Activated CD4-positive, alpha-beta T cell treated with anti-CD3 and anti-CD28 coated beads for 36 hours (primary cell): ENCODE measurements at regions not wholly inside any gene's neighbourhood (a gene's known extent, or its start where the extent isn't known, plus 50 kb on each side); places are given as distances from the start of the nearest gene placed in this dataset.

ENCODE experiments used
- ATAC-seq: fragments of 200-7000 bp; cut with Tn5 transposase; one replicate; pipeline ENCODE4 v1.10.0; 2021; ENCODE audit warnings: mild to moderate bottlenecking, moderate library complexity
- CTCF ChIA-PET: fragments of 350-600 bp; sonication (Branson Sonifier 250); formaldehyde crosslinking; loops from one replicate; lab custom pipeline; 2021; ENCODE audit warnings: antibody characterized with exemption; lab: Charles Lee
- POLR2A ChIA-PET: fragments of 350-600 bp; sonication (Branson Sonifier 250); formaldehyde crosslinking; loops from one replicate; lab custom pipeline; 2021; ENCODE audit warnings: antibody characterized with exemption, inconsistent platforms; lab: Charles Lee
- DNase-seq: peaks from one replicate; pipeline ENCODE4 v3.0.0-alpha.2; 2020
- H3K27ac Mint-ChIP-seq: one replicate; pipeline ENCODE4 v1.8.0; 2021; ENCODE audit warnings: mixed read lengths
- H3K27me3 Mint-ChIP-seq: one replicate; pipeline ENCODE4 v1.8.0; 2021; ENCODE audit warnings: mixed read lengths
- H3K36me3 Mint-ChIP-seq: one replicate; pipeline ENCODE4 v1.8.0; 2021; ENCODE audit warnings: low read depth, mixed read lengths
- H3K4me1 Mint-ChIP-seq: one replicate; pipeline ENCODE4 v1.8.0; 2021; ENCODE audit warnings: mixed read lengths
- H3K4me3 Mint-ChIP-seq: one replicate; pipeline ENCODE4 v1.8.0; 2021; ENCODE audit warnings: mild to moderate bottlenecking, moderate library complexity, mixed read lengths
- H3K9me3 Mint-ChIP-seq: one replicate; pipeline ENCODE4 v1.8.0; 2021; ENCODE audit warnings: low read depth, mixed read lengths
- intact Hi-C, 2 experiments: fragments of 100-400 bp; cut with DNase I in 1 of 2; cut with micrococcal nuclease in 1 of 2; formaldehyde crosslinking; loops; one replicate each; pipeline versions ENCODE4 v1.14.2 to v1.15.1; 2022 to 2024; cut with DNase I, micrococcal nuclease

DNA sequence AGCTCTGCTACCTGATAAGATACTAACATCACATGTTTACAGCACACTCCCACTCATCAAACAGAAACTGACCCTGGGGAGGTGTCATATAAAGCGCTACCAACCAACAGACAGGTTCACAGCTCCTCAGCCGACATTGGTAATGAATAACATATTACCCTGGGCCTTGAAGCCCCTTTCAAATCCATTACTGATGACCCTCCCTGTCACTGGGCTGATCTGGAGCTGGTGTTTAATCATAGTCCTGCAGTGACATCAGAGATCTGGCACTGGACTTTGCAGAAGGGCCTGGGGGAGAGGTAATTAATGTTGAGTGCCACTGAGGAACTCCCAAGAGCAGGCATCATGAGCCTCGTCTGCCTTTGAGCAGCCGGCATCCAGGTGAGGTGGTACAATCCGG is 306.5 kb upstream of the NFE2L3 start:
- H3K27me3 Mint-ChIP-seq: peaks cover 27% of the 10 kb centered on the region
- no peaks in the 10 kb centered on the region for H3K36me3 Mint-ChIP-seq
- POLR2A ChIA-PET: no interaction called here
- no peak overlapping the region for H3K4me3 Mint-ChIP-seq
- CTCF ChIA-PET: no interaction called here
- DNase-seq: no peak
- H3K9me3 Mint-ChIP-seq: no peaks in the 10 kb centered on the region
- intact Hi-C loops: no loop called here
- no peaks in the 10 kb centered on the region for H3K4me1 Mint-ChIP-seq
- ATAC-seq: no peak
- no peak overlapping the region for H3K27ac Mint-ChIP-seq

DNA sequence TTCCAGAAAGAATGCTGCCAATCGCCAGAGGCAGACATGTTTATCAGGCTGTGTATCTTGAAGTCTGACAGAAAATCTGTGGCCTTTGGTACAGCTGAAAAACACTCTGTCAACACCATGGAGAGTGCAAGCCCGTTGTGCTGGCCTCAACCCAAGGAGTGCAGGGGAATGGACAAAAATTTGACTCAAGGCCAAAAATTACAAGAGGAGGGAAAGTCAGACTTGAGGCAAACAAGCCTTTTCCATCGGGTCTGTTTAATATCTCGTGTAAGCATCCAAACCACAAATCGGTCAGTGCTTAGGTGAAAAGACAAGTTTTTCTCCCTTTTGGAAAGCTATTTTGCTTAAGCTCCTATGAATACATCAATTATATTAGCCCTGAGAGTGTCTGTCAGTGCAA is 305.3 kb upstream of the NFE2L3 start:
- Mint-ChIP-seq H3K27ac (no peak overlapping the region), H3K4me3 (no peak overlapping the region), H3K4me1 (peaks cover 4% of the 10 kb centered on the region), H3K9me3 (no peaks in the 10 kb centered on the region), H3K36me3 (no peaks in the 10 kb centered on the region), H3K27me3 (peaks cover 35% of the 10 kb centered on the region)
- intact Hi-C loops: no loop called here
- ChIA-PET POLR2A (no interaction called here), CTCF (interaction anchor here (0.6 to 3.7 kb wide), 5 partner anchors 11 to 1804 kb away, joined by 3 to 15 read pairs (median 4); no protein-coding TSS in a partner anchor)
- ATAC-seq (no peak), DNase-seq (no peak)

DNA sequence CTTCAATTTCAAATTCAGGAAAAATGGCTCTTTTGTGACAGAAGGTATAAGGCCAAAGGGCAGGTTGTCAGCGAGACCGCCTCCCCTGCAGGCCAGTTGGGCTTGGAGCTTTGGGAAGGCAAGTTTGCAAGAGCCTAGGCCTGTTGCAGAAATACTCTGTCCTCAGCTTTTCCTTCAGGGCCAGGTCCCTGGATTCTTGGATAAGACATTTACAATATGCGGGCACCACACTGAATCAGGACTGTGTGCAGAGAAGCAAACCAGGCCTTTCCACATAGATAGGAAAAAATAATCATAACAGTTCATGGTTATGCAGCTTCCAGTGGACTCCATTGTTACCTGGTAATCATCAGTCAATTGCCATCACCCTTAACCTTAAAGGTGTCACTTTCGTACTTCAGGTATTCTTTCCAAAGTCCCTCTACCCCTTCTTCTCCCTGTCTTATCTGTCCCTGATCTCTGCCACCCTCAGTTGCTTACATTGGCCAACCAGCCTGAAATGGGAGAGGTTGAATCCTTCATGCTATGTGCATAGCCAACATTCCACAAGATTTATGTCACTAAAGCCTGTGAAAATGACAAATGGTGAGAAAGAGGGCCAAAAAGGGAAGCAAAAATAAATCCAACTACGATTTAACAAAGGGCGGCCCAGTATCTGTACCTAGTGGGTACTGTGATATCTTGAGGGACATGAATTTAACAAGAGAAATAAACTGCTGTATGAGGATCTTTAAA is 304.5 kb upstream of the NFE2L3 start:
- no peaks in the 10 kb centered on the region for H3K9me3 Mint-ChIP-seq
- no peaks in the 10 kb centered on the region for H3K36me3 Mint-ChIP-seq
- no peak for DNase-seq
- peaks cover 7% of the 10 kb centered on the region for H3K4me1 Mint-ChIP-seq
- no peak overlapping the region for H3K27ac Mint-ChIP-seq
- peaks cover 38% of the 10 kb centered on the region for H3K27me3 Mint-ChIP-seq
- no peak for ATAC-seq
- ChIA-PET CTCF (interaction anchor here (0.8 to 3.7 kb wide), 5 partner anchors 9 to 281 kb away, joined by 3 to 15 read pairs (median 4); no protein-coding TSS in a partner anchor), POLR2A (no interaction called here)
- no peak overlapping the region for H3K4me3 Mint-ChIP-seq
- intact Hi-C loops: no loop called here

DNA sequence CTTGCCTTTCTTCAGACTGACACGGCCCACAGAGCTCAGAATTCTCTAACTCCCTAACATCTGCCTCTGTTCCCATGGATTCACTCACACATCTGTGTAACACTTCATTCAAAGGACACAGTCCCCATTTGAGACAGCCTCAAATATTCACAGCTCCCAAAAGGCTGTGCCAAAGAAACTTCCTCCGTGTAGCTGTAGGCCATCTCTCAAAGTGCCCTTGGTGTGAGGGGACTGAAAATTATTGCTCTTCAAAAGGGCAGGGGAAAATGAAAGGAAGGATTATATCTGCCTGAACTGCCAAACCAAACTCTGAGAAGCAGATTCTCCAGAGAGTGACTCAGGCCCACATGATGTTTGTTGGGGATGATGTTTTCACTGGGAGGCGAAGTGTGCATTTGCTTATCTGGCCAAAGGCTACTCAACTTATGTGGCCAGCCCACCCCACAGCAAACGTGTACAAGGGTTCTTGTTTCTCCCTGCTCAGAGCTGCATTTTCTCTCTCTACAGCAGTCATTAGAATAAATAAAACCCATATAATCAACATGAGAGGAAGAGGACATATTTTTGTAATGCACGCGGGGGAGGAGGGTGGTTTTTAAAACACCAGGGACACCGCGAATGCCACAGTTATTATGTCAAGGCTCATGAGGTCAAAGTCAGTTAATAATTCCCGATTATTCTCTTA is 302.4 kb upstream of the NFE2L3 start:
- H3K36me3 Mint-ChIP-seq: no peaks in the 10 kb centered on the region
- H3K4me1 Mint-ChIP-seq: peaks cover 14% of the 10 kb centered on the region
- ATAC-seq (no peak), DNase-seq (no peak)
- H3K27me3 Mint-ChIP-seq: peaks cover 45% of the 10 kb centered on the region
- ChIA-PET CTCF (interaction anchor here (1.3 to 3.7 kb wide), 2 partner anchors 34 to 284 kb away, joined by 4 to 15 read pairs; no protein-coding TSS in a partner anchor), POLR2A (interaction anchor here (0.5 to 0.7 kb wide), 3 partner anchors 54 to 1959 kb away, joined by 3 to 6 read pairs (median 5); no protein-coding TSS in a partner anchor)
- intact Hi-C loops: loop anchor here (5.0 to 10.0 kb wide), 5 partner anchors 122 to 1015 kb away; partner anchors contain the start of genes CYCS (in 1 of the 2) and SKAP2 (in 1 of the 2)
- no peak overlapping the region for H3K27ac Mint-ChIP-seq
- H3K9me3 Mint-ChIP-seq: no peaks in the 10 kb centered on the region
- H3K4me3 Mint-ChIP-seq: no peak overlapping the region

DNA sequence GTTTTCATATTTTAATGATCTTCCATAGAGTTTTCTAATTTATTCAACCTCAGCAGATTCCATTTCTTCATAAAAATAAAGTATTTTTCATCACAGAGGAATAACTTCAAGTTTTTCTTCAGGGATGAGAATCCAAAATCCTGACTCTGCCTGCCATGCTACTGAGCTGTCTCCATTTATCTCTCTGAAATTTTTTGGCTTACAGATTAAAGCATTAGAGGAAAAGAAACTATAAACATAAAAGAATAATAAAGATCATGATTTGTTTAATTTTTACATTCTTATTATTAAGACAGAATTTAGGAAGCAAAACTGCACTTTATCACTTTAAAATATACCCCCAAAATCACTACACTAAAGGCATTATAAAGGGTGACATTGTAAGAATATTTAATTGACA is 301.8 kb upstream of the NFE2L3 start:
- no peak overlapping the region for H3K4me3 Mint-ChIP-seq
- CTCF ChIA-PET: interaction anchor here (0.7 to 1.8 kb wide), 2 partner anchors 9 to 285 kb away, joined by 3 to 5 read pairs; no protein-coding TSS in a partner anchor
- H3K27me3 Mint-ChIP-seq: peaks cover 50% of the 10 kb centered on the region
- ATAC-seq (no peak), DNase-seq (no peak)
- H3K9me3 Mint-ChIP-seq: no peaks in the 10 kb centered on the region
- H3K27ac Mint-ChIP-seq: no peak overlapping the region
- POLR2A ChIA-PET: interaction anchor here (0.7 kb wide), 1 partner anchor 55 kb away, joined by 3 read pairs; no protein-coding TSS in a partner anchor
- intact Hi-C loops: loop anchor here (5.0 to 10.0 kb wide), 5 partner anchors 123 to 1015 kb away; partner anchors contain the start of genes CYCS (in 1 of the 2) and SKAP2 (in 1 of the 2)
- H3K36me3 Mint-ChIP-seq: peaks cover 2% of the 10 kb centered on the region
- H3K4me1 Mint-ChIP-seq: peaks cover 18% of the 10 kb centered on the region

DNA sequence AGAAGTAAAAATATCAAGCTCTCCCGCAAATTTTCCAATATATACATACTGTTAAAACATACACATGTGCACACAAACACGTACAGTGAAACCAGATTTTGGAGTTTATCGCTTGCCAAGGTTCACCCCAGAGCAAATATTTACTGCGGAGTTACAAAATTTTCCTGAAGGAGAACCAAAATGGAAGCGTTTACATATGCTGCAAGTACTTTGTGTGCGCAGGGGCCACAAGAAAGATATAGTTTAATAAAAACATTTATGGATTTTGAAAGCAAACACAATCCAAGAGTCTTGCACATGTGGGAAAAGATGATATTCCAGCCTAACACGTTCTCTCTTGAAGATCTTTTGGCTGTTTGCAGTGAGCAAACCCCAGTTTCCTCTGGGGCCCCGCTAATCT is 301.3 kb upstream of the NFE2L3 start:
- ATAC-seq: no peak
- Mint-ChIP-seq H3K36me3 (peaks cover 2% of the 10 kb centered on the region), H3K9me3 (no peaks in the 10 kb centered on the region), H3K27me3 (peaks cover 48% of the 10 kb centered on the region), H3K27ac (no peak overlapping the region), H3K4me1 (peaks cover 18% of the 10 kb centered on the region), H3K4me3 (no peak overlapping the region)
- CTCF ChIA-PET: interaction anchor here (0.7 to 2.5 kb wide), 7 partner anchors 9 to 589 kb away, joined by 3 to 9 read pairs (median 5); no protein-coding TSS in a partner anchor
- DNase-seq: no peak
- POLR2A ChIA-PET: interaction anchor here (0.7 kb wide), 1 partner anchor 55 kb away, joined by 3 read pairs; no protein-coding TSS in a partner anchor
- intact Hi-C loops: loop anchor here (1.0 to 10.0 kb wide), 7 partner anchors 123 to 1014 kb away; partner anchors contain the start of genes CYCS (in 1 of the 2) and SKAP2 (in 1 of the 2)

DNA sequence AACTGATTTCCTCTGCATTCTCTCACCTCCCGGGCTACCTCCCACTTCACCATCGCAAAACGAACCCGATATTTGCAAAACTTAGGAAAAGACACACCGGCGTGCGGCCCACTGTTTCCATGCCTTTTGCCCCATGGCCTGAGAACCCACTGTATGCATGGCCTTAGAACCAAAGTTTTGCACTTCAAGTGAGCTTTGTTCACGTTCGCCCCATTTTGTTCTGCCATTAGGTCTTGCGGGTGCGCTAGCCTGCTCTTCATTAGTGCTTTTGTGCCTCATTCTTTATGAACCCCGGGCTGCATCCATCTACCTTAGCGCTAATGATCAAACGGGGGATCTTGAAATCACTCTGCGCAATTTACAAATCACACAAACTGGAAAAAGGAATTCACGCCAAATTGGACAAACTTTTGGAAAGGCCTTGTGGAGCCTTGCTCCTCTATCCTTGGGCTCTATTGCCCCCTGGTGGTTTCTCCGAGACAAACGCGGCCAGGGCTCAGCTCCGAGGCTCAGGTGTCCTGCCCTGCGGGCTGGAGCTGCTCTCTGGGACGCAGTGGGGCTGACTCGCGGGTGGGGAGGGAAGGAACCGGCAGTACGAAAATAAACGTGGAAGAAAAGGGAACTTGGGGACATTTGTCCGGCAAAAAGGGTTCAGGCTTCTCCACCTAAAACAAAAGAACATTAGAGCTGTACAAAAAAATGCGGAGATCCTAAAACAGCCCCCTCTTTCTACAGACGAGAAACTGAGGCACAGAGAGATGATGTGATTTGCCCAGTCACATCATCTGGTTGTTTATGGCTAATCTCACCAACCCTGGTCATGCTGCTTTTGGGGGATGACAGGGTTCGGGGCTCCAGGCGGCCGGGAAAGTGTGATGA is 300.4 kb upstream of the NFE2L3 start:
- peaks cover 48% of the 10 kb centered on the region for H3K27me3 Mint-ChIP-seq
- CTCF ChIA-PET: interaction anchor here (0.6 to 3.9 kb wide), 21 partner anchors 8 to 1345 kb away, joined by 3 to 25 read pairs (median 3); no protein-coding TSS in a partner anchor
- H3K4me3 Mint-ChIP-seq: peak overlapping the region; percentile 49
- peak; percentile 47 for ATAC-seq
- POLR2A ChIA-PET: interaction anchor here (0.5 kb wide), 1 partner anchor 59 kb away, joined by 6 read pairs; no protein-coding TSS in a partner anchor
- H3K9me3 Mint-ChIP-seq: no peaks in the 10 kb centered on the region
- peaks cover 18% of the 10 kb centered on the region for H3K4me1 Mint-ChIP-seq
- intact Hi-C loops: loop anchor here (1.0 to 10.0 kb wide), 8 partner anchors 124 to 1013 kb away; partner anchors contain the start of genes CYCS (in 1 of the 2) and SKAP2 (in 1 of the 2)
- peak overlapping the region; percentile 16 for H3K27ac Mint-ChIP-seq
- peaks cover 2% of the 10 kb centered on the region for H3K36me3 Mint-ChIP-seq
- DNase-seq: peak; percentile 84

DNA sequence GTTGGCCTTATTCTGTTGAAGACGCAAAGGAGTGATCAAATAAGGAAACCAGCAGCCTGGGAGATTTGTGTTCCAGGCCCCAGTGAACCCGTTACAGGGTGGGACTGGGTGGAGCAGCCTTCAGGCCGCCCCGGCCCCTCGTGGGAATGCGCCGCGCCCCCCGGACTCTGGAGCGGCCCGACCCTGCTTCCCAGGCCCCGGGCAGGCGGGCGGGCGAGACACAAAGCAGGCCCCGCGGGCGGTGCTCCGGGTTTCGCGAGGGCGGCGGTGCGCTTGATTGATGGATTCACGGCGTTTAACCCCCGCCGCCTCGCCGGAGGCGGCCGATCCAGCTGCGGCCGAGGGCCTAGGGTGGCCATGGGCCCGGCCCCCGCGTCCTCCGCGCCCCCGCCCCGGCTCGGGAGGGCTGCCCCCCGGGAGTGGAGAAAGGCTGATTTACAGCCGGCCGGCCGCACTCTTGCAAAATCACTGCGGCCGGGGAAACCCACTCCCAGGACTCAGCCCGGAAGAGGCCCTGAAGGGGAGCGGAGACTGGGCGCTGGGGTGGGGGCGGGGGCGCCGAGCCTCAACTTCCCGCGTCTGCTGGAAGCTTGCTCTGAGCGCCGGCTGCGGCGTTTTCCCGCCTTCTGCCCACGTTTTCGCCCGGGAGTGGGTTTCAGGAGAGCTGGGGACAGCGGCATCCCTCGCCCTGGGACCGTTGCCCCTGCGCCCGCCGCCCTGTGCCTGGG is 299.6 kb upstream of the NFE2L3 start:
- peak overlapping the region; percentile 49 for H3K4me3 Mint-ChIP-seq

DNA sequence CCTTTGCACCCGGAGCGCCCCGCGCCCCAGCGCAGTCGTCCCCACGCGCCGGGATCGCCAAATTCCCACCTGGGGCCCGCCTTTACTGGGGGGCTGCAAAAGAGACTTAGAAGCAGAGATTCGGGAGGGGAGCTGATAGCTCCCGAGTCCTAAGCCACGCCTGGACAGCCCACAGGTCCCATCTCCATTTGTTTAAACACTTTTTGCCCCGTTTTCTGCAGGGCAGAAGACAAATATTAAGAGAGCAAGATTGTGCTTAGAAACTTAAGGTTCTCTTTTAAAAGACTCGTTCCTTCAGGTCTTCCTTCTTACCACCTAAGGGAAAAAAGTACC is 299.1 kb upstream of the NFE2L3 start:
- no peak for ATAC-seq
- DNase-seq: no peak
- H3K27ac Mint-ChIP-seq: peak overlapping the region; percentile 16
- intact Hi-C loops: loop anchor here (1.0 to 10.0 kb wide), 6 partner anchors 126 to 1012 kb away; partner anchors contain the start of genes CYCS (in 1 of the 2) and SKAP2 (in 1 of the 2)
- ChIA-PET CTCF (interaction anchor here (0.5 to 3.9 kb wide), 7 partner anchors 9 to 807 kb away, joined by 3 to 25 read pairs (median 7); no protein-coding TSS in a partner anchor), POLR2A (no interaction called here)
- peaks cover 2% of the 10 kb centered on the region for H3K36me3 Mint-ChIP-seq
- H3K4me3 Mint-ChIP-seq: peak overlapping the region; percentile 26
- peaks cover 48% of the 10 kb centered on the region for H3K27me3 Mint-ChIP-seq
- no peaks in the 10 kb centered on the region for H3K9me3 Mint-ChIP-seq
- H3K4me1 Mint-ChIP-seq: peaks cover 18% of the 10 kb centered on the region

More for the DNA sequence above, 299.6 kb upstream of the NFE2L3 start:
- intact Hi-C loops: loop anchor here (1.0 to 10.0 kb wide), 6 partner anchors 125 to 1012 kb away; partner anchors contain the start of genes CYCS (in 1 of the 2) and SKAP2 (in 1 of the 2)
- Mint-ChIP-seq H3K9me3 (no peaks in the 10 kb centered on the region), H3K27ac (peak overlapping the region; percentile 16), H3K36me3 (peaks cover 2% of the 10 kb centered on the region), H3K27me3 (peaks cover 48% of the 10 kb centered on the region), H3K4me1 (peaks cover 18% of the 10 kb centered on the region)
- ChIA-PET CTCF (interaction anchor here (0.6 to 3.9 kb wide), 18 partner anchors 7 to 1344 kb away, joined by 3 to 25 read pairs (median 4); no protein-coding TSS in a partner anchor), POLR2A (interaction anchor here (0.5 kb wide), 1 partner anchor 60 kb away, joined by 6 read pairs; no protein-coding TSS in a partner anchor)
- no peak for ATAC-seq
- DNase-seq: peak; percentile 50
